Peyer's patch (tissue), 4 donors: ENCODE measurements at regions not wholly inside any gene's neighbourhood (a gene's known extent, or its start where the extent isn't known, plus 50 kb on each side); places are given as distances from the start of the nearest gene placed in this dataset.

Source experiments
- POLR2A ChIP-seq, 2 donors: fragments of 450-650 bp; IDR thresholded peaks; one replicate each; pipeline ENCODE4 v1.5.1; 2017; ENCODE audit warnings: antibody characterized with exemption in 2 of 2, mild to moderate bottlenecking in 2 of 2, moderate library complexity in 2 of 2
- TF ChIP-seq, protein P1 (sequence below), 6 experiments: fragments of 450-650 bp in 4 of 6; fragments of 200-600 bp in 2 of 6; sonication (generic) in 1 of 6; IDR thresholded peaks; one replicate each; pipeline ENCODE4 v1.5.1; 2017 to 2019; ENCODE audit warnings: antibody characterized with exemption in 6 of 6, mild to moderate bottlenecking in 3 of 6, moderate library complexity in 1 of 6

DNA sequence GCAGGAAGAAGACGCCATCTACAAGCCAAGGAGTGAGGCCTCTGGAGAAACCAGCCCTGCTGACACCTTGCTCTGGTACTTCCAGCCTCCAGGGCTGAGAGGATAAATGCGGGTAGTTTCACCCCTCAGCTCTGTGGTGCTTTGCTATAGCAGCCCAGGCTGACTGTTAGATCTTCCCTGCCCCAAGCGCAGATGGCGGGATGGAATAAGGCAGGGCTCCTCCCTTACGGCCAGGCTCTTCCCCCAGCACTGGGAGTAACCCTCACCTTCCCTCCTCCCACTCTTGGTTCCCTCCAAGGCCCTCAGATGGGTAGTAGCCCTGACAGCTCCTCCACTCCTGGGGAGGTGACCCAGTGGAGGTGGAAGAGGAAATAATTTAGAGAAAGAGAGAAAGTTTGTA is 285.1 kb downstream of the GADD45G start:
- TF ChIP-seq POLR2A (IDR thresholded peaks at IDR 0.05): no peak
- TF ChIP-seq, protein P1, sequence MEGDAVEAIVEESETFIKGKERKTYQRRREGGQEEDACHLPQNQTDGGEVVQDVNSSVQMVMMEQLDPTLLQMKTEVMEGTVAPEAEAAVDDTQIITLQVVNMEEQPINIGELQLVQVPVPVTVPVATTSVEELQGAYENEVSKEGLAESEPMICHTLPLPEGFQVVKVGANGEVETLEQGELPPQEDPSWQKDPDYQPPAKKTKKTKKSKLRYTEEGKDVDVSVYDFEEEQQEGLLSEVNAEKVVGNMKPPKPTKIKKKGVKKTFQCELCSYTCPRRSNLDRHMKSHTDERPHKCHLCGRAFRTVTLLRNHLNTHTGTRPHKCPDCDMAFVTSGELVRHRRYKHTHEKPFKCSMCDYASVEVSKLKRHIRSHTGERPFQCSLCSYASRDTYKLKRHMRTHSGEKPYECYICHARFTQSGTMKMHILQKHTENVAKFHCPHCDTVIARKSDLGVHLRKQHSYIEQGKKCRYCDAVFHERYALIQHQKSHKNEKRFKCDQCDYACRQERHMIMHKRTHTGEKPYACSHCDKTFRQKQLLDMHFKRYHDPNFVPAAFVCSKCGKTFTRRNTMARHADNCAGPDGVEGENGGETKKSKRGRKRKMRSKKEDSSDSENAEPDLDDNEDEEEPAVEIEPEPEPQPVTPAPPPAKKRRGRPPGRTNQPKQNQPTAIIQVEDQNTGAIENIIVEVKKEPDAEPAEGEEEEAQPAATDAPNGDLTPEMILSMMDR (IDR thresholded peaks at IDR 0.05): no peak
